Dermis microvascular lymphatic vessel endothelial cell (primary cell): ENCODE measurements at regions not wholly inside any gene's neighbourhood (a gene's known extent, or its start where the extent isn't known, plus 50 kb on each side); places are given as distances from the start of the nearest gene placed in this dataset.
"Not testable (repeated sequence)": the region's sequence is repeated elsewhere in the genome, so short reads cannot be mapped to it uniquely, and the experiment has no call there.

Source experiments
- DNase-seq, 2 donors: peaks; one replicate each; pipeline versions ENCODE4 v3.0.0 to v3.0.0-alpha.2; 2010; ENCODE audit warnings: low read depth in 2 of 2

DNA sequence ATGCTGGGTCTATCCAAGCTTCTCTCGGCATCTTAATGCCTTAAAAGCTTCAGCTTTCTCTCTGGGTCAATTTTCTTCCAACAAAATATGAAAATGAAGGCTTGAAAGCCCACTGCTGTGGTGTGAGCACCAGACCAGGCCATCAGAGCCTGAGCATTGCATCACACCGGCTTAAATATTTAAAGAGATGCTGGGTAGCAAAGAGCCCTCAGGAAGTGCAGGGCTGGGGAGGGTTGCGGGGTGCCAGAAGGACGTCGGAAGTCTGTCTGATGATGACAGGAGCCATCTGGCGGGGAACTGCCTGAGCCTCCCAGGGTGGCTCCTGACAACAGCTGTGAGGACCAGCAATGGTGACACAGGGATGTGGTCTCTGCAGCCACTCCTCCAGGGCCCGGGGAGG, 185.5 kb downstream of the OLFM1 start:
- no peak for DNase-seq

DNA sequence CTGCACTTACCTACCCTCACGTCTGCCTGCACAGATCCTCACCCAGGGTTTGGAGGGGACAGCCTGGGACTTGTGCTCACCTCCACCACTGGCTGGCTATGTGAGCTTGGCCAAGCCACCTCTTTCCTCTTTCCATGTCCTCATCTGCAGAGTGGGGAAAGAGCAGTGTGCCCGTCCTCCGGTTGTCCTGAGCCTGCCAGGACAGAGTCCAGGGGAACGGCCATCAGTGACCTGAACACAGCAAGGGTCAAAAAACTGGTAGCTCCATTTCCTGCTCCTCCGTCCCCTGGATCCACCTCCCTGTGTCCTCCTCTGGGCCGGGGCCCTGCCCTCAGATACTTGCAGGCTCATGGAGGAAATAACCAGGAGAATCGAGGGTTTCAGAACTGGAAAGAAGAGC, 187.7 kb downstream of the OLFM1 start:
- no peak for DNase-seq

GRCh38 chr9:135275571-135276289, 188.3 kb downstream of the OLFM1 start:
- no peak for DNase-seq

DNA sequence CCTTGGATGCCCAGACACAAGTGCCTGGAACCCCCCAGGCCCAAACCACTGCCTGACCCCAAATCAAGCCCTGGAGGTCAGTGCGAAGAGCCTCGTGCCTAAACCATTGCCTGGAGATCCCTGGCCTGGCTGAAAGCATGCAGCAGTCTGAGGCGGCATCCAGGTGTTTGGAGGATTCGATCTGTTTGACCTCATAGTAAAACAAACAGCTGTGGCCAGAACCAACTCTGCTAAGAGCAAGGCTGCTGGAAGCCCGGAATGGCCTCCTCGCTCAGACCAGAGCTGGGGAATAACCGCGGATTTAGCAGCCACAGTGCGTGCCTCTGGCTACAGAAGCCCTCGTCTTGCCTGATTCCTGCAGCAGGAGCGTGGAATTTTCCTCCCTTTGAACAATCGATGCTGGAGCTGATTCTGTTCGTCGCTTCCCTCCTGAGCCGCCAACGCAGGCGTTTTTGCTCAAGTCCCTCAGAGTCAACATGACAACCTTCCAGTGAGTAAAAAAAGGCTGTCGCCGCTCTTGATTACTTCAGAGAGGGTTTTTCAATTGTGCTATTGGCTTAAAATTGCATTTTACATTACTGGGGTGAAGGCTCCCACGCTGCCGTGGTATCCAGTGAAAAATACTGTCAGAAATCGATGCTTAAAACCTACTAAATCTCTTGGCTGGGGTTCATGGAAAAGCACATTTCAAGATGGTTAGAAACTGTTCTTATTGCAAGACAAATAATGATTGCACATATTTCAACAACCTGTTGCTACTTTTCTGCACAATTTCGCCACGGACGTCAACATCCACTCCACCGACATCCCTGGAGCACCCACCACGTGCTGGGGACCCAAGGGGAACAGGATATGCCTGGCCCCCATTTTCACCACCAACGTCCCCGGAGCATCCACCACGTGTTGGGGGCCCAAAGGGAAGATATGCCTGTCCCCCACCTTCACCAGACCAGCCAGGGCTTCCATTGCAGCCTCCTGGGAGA, 190.0 kb downstream of the OLFM1 start:
- no peak for DNase-seq

- no peak for DNase-seq
Measured at GRCh38 chr9:135278586-135278985, 191.1 kb downstream of the OLFM1 start.

- no peak for DNase-seq
Measured at GRCh38 chr9:135279385-135279784, 191.9 kb downstream of the OLFM1 start.

DNA sequence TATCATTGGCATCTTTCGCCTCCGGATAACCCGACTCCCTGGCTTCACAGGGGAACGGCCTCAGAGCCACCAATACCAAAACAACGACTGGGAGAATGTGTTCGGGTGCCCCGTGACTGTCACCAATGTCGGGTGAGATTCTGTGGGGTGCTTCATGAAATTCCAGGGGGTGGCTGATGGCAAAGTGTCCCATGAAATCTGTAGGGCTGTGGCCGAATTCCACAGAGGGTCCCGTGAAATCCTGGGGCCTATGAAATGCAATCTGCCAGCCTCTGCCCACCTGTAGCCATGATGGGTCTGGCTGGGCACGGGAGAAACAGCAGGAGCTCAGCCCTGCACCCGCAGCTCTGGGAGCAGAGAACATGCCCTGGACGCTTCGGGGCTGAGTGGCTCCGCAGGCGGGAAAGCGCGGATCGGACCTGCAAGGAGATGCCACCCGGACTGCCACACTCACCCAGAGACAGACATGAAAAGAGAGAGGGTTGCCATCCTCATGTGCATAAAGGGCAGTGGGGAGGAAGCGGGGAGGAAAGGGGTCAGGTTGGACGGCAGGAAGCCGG, 192.4 kb downstream of the OLFM1 start:
- DNase-seq = no peak

DNA sequence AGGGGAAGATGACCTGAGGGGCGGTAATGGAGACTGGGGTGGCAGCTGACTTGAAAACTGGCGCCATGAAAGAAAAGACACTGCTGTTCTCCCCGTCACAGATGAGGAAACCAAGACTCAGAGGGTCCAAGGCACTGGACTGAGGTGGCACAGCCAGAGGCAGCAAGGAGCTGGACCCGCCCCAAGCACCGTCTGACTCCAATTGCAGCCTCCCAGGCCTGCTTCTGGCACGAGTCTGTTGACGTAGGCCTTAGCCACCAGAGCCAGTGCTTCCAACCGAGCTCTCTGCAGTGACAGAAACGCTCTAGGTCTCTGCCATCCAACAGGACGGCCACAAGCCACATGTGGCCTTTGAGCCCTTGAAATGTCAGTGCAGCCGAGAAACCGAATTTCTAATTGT, 193.2 kb downstream of the OLFM1 start:
- no peak for DNase-seq

GRCh38 chr9:135281151-135281550, 193.7 kb downstream of the OLFM1 start:
- no peak for DNase-seq

- peak; percentile 42 to 63 for DNase-seq
Measured at GRCh38 chr9:135281791-135282737, 194.6 kb downstream of the OLFM1 start.

- DNase-seq = no peak
Measured at GRCh38 chr9:135282808-135283207, 195.3 kb downstream of the OLFM1 start.

- no peak for DNase-seq
Measured at GRCh38 chr9:135283671-135284070, 195.9 kb upstream of the PPP1R26 start.

DNA sequence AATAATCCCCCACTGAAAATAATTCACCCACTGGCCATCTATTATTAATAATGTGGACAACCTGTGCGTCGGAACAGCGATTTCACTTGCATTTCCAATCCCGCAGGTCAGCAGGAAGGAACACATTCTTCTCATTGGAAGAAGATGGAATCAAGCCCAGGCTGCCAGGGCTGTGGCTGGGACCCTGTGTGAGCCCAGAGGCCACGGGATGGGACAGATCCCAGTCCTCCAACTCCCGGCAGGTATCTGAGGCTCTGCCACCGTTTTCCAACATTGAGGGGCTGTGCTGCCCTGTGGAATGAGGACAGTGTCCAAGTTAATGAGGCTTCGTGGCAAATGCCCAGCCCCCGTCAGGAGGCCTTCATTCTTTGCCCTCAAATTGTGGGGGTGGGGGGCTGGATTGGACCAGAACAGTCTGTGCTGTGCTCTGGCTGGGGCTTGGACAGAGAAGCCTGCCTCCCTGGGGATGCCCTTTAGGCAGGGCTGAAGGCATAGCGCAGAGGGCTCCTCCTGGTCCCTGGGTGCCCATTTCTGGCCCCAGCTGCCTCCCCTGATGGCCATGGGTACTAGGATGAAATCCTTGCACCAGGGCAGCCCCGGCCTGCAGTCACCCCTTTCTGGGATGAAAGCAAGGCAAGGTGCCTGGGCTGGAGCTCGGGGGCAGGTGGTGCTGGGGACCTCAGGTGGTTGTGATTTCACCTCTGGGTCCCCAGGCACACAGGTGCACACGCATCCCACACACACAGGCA, 195.0 kb upstream of the PPP1R26 start:
- no peak for DNase-seq

DNA sequence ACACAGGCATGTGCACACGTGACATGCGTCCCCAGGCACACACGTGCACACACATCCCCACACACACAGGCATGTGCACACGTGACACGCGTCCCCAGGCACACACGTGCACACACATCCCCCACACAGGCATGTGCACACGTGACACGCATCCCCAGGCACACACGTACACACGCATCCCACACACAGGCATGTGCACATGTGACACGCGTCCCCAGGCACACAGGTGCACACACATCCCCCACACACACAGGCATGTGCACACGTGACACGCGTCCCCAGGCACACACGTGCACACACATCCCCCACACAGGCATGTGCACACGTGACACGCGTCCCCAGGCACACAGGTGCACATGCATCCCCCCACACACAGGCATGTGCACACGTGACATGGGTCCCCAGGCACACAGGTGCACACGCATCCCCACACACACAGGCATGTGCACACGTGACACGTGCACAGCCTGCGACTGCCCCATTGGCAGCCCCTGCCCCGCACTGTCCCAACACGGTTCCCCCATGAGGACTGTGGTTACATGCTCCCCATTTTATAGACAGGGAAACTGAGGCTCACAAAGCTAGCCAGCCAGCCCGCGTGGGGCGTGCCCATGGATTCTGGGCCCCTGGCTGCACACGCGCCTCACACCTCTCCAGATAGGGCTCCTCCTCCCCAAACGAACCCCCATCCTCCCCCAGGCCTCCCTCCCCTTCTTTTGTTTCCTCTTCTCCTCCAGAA, 193.2 kb upstream of the PPP1R26 start:
- not testable (repeated sequence) for DNase-seq

DNA sequence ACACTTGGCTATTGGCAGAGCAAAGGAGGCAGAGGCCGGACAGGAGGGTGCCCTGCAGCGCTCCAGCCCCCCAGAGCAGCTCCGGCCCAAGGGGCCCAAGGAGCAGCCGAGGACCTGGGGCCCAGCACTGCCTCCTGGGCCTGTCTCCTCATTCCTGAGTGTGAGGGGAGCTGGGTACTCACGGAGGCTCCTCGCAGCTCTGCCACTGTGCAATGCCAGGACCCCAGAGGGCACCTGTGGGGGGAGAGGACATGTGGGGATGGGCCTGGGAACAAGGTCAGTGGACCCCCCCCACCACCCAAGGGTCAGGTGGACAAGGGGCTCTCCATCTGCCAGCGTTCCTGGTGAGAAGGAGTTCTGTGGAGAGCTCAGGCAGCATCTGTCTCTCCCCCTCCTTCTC, 192.6 kb upstream of the PPP1R26 start:
- no peak for DNase-seq

DNA sequence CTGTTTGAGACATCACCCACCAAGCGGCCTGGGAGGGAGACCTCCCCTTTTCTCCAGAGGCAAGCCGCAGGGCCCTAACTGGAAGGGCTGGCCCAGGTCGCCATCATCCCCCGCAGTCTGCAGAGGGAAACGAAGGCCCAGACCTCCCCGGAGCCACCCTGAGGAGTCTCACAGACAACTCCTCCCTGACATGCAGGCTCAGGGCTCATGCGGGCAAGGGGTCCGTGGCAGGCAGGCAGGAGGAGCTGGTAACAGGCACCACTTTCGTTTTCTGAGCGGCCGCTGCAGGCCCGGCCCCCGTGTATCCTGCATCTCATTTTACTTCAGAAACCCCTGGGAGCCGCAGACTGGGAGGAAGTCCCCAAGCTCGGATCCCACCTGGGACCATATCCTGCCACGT, 192.0 kb upstream of the PPP1R26 start:
- no peak for DNase-seq

DNA sequence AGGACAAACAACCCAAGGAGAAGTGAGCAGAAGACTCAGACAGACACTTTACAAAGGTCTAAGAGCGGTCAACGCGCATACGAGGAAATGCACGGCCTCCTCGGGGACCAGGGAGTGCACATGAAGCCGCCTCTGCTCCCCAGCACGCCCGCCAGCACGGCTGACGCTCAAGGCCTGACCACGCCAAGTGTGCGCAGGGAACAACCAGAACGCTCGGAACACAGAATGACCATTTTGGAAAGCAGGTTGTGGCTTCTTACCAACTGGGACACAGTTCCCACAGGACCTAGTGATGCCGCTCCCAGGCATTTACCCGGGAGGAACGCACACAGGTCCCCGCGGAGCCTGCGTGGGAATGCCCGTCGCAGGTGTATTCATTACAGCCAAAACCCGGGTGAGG, 191.5 kb upstream of the PPP1R26 start:
- DNase-seq = no peak

GRCh38 chr9:135289081-135289491, 190.5 kb upstream of the PPP1R26 start:
- peak in 1 of 2 donors; percentile 4 for DNase-seq

- DNase-seq = no peak
Measured at GRCh38 chr9:135290086-135290485, 189.5 kb upstream of the PPP1R26 start.

- DNase-seq = no peak
Measured at GRCh38 chr9:135290566-135290965, 189.0 kb upstream of the PPP1R26 start.
